ENCODE measurements at regions not wholly inside any gene's neighbourhood (a gene's known extent, or its start where the extent isn't known, plus 50 kb on each side); places are given as distances from the start of the nearest gene placed in this dataset.
"Not testable (repeated sequence)": the region's sequence is repeated elsewhere in the genome, so short reads cannot be mapped to it uniquely, and the experiment has no call there.

- not testable (repeated sequence) for TF ChIP-seq CTCF (IDR thresholded peaks at IDR 0.05; ENCODE audit: insufficient read depth, low read depth, low read length); EZH2 (IDR thresholded peaks at IDR 0.05; ENCODE audit: insufficient read depth, low read length)
Observed at GRCh38 chr9:40583230-40583629, 545.3 kb downstream of the FOXD4L6 start.

Data from astrocyte (in vitro differentiated cells and primary cell).